ENCODE measurements at regions not wholly inside any gene's neighbourhood (a gene's known extent, or its start where the extent isn't known, plus 50 kb on each side); places are given as distances from the start of the nearest gene placed in this dataset.

- H3K9me3 ChIP-seq (replicated peaks; ENCODE audit: control insufficient read depth, insufficient read depth, low read length) = no peaks in the 10 kb centered on the region
- H3K4me3 ChIP-seq = no peak overlapping the region
- ChIA-PET POLR2A (no interaction called here), RAD21 (ENCODE audit: unreplicated experiment) (no interaction called here), SMC1A (ENCODE audit: uncharacterized antibody, unreplicated experiment) (interaction anchor here (1.0 to 1.7 kb wide), 2 partner anchors 9 to 336 kb away, joined by 3 to 4 read pairs; no protein-coding TSS in a partner anchor), CTCF (interaction anchor here (0.5 to 1.5 kb wide), 2 partner anchors 322 to 336 kb away, joined by 3 to 4 read pairs; no protein-coding TSS in a partner anchor)
- BruUV-seq (replicated peaks) = no TSS peak
- H2AFZ ChIP-seq (ENCODE audit: control insufficient read depth, low read depth, low read length) = no peak overlapping the region
- no peaks in the 10 kb centered on the region for H3K4me1 ChIP-seq (ENCODE audit: control insufficient read depth, insufficient read depth, low read length)
- no peak overlapping the region for H3K4me2 ChIP-seq (ENCODE audit: control insufficient read depth, insufficient read depth)
- WGBS (ENCODE audit: insufficient coverage, insufficient replicate concordance, low lambda C conversion rate, missing lambda C conversion rate) = 1% methylated on average over 3 of the region's 3 CpGs
- H3K27me3 ChIP-seq (replicated peaks in 1 of 2; ENCODE audit: control insufficient read depth in 2 of 2, insufficient read depth in 2 of 2, low read length in 1 of 2) = no peaks in the 10 kb centered on the region
- in situ Hi-C loops (cut with MboI) = no loop called here
- H3K36me3 ChIP-seq (ENCODE audit: control insufficient read depth in 2 of 2, insufficient read depth in 2 of 2, low read length in 1 of 2) = no peaks in the 10 kb centered on the region
- H3K9ac ChIP-seq (ENCODE audit: control insufficient read depth, insufficient read depth, low read length) = no peak overlapping the region
- no peak for ATAC-seq
- no peaks in the 10 kb centered on the region for H3K79me2 ChIP-seq (ENCODE audit: control insufficient read depth, insufficient read depth, low read length)
- FAIRE-seq = no peak
- H3K27ac ChIP-seq (ENCODE audit: control insufficient read depth, insufficient read depth) = no peak overlapping the region
- no peaks in the 10 kb centered on the region for H4K20me1 ChIP-seq (ENCODE audit: control insufficient read depth, insufficient read depth)
- no peak for DNase-seq (ENCODE audit: low read depth, low spot score)
- intact Hi-C loops (cut with micrococcal nuclease; ENCODE audit: unreplicated experiment) = no loop called here
- TF ChIP-seq SRF (IDR thresholded peaks at IDR 0.05; ENCODE audit: low read depth in 2 of 2, low read length in 2 of 2) (no peak), REST (IDR thresholded peaks at IDR 0.05; ENCODE audit: low read depth, low read length) (no peak), NRF1 (conservative IDR thresholded peaks at IDR 0.05; ENCODE audit: low read depth, low read length) (no peak), NR2F1 (conservative IDR thresholded peaks at IDR 0.05) (no peak), JUND (IDR thresholded peaks at IDR 0.05; ENCODE audit: low read depth, low read length) (no peak), SMARCA5 (IDR thresholded peaks at IDR 0.05) (no peak), ZNF384 (IDR thresholded peaks at IDR 0.05; ENCODE audit: borderline replicate concordance, low read depth, low read length) (no peak), BCLAF1 (IDR thresholded peaks at IDR 0.05) (no peak), BHLHE40 (IDR thresholded peaks at IDR 0.05; ENCODE audit: borderline replicate concordance in 1 of 2, low read depth in 2 of 2, low read length in 1 of 2) (no peak)
- TF ChIP-seq, protein P1, sequence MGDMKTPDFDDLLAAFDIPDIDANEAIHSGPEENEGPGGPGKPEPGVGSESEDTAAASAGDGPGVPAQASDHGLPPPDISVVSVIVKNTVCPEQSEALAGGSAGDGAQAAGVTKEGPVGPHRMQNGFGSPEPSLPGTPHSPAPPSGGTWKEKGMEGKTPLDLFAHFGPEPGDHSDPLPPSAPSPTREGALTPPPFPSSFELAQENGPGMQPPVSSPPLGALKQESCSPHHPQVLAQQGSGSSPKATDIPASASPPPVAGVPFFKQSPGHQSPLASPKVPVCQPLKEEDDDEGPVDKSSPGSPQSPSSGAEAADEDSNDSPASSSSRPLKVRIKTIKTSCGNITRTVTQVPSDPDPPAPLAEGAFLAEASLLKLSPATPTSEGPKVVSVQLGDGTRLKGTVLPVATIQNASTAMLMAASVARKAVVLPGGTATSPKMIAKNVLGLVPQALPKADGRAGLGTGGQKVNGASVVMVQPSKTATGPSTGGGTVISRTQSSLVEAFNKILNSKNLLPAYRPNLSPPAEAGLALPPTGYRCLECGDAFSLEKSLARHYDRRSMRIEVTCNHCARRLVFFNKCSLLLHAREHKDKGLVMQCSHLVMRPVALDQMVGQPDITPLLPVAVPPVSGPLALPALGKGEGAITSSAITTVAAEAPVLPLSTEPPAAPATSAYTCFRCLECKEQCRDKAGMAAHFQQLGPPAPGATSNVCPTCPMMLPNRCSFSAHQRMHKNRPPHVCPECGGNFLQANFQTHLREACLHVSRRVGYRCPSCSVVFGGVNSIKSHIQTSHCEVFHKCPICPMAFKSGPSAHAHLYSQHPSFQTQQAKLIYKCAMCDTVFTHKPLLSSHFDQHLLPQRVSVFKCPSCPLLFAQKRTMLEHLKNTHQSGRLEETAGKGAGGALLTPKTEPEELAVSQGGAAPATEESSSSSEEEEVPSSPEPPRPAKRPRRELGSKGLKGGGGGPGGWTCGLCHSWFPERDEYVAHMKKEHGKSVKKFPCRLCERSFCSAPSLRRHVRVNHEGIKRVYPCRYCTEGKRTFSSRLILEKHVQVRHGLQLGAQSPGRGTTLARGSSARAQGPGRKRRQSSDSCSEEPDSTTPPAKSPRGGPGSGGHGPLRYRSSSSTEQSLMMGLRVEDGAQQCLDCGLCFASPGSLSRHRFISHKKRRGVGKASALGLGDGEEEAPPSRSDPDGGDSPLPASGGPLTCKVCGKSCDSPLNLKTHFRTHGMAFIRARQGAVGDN (IDR thresholded peaks at IDR 0.05) = no peak
- TF ChIP-seq, protein P2, sequence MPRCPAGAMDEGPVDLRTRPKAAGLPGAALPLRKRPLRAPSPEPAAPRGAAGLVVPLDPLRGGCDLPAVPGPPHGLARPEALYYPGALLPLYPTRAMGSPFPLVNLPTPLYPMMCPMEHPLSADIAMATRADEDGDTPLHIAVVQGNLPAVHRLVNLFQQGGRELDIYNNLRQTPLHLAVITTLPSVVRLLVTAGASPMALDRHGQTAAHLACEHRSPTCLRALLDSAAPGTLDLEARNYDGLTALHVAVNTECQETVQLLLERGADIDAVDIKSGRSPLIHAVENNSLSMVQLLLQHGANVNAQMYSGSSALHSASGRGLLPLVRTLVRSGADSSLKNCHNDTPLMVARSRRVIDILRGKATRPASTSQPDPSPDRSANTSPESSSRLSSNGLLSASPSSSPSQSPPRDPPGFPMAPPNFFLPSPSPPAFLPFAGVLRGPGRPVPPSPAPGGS (IDR thresholded peaks at IDR 0.05; ENCODE audit: borderline replicate concordance, insufficient read depth, low read depth, low read length, poor library complexity, severe bottlenecking) = no peak
Measured at GRCh38 chr18:34458410-34458977, 233.8 kb upstream of the NOL4 start.

All from GM12878 (cell line).